ENCODE measurements at regions not wholly inside any gene's neighbourhood (a gene's known extent, or its start where the extent isn't known, plus 50 kb on each side); places are given as distances from the start of the nearest gene placed in this dataset.
"Not testable (repeated sequence)": the region's sequence is repeated elsewhere in the genome, so short reads cannot be mapped to it uniquely, and the experiment has no call there.

DNA sequence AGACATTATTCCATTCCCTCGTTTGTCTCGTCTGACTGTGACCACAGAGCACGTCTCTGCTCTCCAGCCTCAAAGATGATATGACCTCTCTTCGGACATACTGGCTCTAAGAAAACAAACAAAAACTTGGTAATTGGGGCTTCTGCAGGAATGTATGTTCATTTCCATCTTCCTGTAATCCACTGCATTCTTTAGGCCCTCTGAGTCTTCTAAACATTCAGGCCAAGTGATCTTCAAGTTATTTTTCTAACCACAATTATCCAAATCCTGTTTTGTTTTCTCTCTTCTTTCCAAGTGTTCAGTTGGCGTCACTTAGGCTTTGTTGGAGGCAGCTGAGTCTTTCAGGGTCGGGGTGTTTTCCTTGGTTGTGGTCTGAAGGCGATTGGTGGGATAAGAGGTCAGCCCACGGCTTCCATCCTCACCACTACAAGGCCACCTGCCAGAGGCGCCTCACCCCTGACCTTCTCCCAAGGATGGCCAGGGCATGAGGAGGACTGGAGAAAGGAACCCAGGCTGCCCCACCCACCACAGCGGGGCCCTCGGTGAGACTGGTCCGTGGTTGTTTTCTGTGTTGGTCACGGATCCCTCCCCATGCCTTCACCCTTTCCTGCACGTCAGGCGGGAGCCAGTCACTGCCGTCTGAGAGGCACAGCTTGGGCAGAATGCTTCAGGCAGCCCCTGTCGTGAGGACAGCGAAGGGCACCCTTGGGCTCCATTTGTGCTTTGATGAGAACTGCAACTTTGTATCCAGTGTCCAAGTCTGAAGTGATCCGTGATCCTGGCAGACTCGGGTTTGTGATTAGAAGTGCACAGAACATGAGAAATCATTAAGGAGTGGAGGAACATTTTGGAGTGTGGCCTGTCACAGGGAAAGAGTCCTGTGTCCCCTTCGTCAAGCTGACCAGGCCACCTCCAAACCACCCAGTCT lies 88.6 kb upstream of the FHL2 start:
- DNase-seq (ENCODE audit: low read depth), result peak; percentile 77

DNA sequence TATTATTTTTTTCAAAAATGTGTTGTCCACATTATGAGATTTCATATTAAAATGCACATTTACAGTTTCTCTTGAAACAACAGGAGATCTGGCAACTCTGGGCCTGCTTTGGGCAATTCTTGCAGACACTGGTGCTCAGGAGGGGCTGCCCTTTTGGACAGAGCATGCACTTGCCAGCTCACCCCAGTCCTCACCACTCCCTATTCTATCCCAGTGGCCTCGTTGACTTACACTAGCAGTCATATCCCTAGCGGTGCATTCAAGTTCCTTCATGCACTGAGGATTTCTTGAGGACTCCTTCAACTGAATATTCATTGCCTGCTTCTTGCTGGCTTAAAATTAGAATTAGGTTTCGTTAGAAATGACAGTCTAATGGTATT lies 87.9 kb upstream of the FHL2 start:
- no peak overlapping the region for H3K4me3 ChIP-seq (ENCODE audit: low read depth, low read length)
- no peak for DNase-seq (ENCODE audit: low read depth)

More for the DNA sequence above, 88.6 kb upstream of the FHL2 start:
- no peak overlapping the region for H3K4me3 ChIP-seq (ENCODE audit: low read depth, low read length)

DNA sequence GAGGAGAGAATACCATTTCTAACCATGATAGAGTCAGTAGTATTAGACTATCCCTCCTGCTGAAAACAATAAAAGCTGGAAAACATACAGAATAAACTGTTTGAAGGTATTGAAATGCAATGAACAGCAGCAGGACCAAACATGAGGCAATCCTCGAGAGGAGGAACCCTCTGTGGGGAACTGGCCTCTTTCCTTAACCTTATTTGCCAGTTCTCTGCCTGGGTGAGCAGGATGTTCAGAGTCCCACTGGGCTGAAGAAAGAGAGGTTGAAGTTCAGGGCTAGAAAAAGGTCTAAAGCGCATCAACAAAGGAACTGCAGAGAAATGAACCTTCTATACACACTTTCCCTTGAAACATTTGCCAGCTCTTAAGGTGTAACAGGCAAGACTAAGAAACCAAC lies 79.8 kb upstream of the FHL2 start:
- DNase-seq (ENCODE audit: low read depth), result no peak
- no peak overlapping the region for H3K4me3 ChIP-seq (ENCODE audit: low read depth, low read length)

DNA sequence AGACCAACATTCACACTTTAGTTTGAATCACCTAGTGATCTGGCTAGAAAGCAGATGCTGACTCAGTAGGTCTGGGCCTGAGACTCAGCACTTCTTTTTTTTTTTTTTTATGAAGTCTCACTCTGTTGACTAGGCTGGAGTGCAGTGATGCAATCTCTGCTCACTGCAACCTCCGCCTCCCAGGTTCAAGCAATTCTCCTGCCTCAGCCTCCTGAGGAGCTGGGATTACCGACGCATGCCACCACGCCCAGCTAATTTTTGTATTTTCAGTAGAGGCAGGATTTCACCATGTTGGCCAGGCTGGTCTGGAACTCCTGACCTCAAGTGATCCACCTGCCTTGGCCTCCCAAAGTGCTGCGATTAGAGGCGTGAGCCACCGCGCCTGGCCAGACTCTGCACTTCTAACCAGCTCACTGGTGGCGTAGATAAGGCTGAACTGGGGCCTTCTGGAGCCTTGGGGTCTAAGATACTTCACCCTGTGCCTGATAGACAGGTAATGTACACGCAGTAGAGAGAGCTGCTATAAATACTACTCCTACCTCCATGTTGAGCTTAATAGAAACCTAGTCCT lies 78.3 kb upstream of the FHL2 start:
- not testable (repeated sequence) for H3K4me3 ChIP-seq (ENCODE audit: low read depth, low read length); DNase-seq (ENCODE audit: low read depth)

DNA sequence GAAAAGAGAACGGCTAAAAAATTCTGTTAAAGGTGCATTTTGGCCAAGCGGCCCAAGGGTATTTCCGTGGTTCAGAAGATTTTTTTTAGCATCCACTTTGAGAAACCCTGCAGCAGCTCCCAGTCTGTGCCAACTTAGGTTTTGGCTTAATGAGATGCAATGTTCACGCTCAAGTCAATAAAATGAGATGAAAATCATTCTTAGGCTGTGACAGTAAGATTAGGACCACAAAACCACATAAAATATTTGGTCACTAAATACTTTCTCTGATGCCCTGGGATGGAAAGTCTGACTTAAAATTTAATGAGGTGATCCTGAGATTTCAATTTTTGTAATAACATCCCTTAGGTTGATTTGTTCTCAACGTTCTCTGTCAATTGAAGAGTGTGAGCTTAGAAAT lies 74.2 kb upstream of the FHL2 start:
- no peak overlapping the region for H3K4me3 ChIP-seq (ENCODE audit: low read depth, low read length)
- no peak for DNase-seq (ENCODE audit: low read depth)

DNA sequence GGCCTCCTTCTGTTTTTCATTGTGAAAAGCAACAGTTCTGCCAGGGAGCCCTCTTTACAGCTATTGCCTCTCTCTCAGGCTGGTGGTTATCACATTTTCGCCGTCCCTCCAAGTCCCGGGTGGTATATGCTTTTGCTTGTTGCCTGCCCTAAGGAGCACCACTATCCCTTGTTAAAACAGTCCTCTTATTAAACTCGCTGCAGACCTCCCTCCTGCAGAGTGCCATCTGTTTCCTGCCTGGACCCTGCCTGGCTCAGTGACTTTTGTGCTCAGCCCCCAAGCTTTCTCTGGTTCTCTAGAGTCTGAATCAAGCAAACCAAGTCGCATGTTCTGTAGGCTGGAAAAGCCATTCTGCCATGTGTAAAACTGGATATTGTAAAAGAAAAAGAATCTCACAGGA lies 72.1 kb upstream of the FHL2 start:
- H3K4me3 ChIP-seq (ENCODE audit: low read depth, low read length), result no peak overlapping the region
- no peak for DNase-seq (ENCODE audit: low read depth)

DNA sequence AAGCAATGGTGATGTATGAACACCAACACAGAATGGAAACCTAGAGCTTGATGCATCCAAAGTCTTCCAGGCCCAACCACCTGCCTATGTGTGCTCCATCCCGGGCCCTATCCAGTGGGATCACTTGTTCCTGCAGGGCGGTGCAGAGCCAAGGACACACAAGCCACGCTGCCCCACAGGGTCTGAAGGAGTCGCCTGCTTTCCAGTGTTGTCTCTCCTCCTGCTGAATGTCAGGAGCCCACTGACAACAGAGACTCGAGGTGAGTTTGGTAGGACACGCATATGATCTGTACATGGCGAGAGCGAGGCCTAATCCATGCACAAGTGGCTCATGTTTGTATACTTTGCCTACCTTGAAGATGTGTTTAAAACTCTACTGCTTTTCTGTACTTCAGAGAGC lies 70.9 kb upstream of the FHL2 start:
- no peak overlapping the region for H3K4me3 ChIP-seq (ENCODE audit: low read depth, low read length)
- no peak for DNase-seq (ENCODE audit: low read depth)

DNA sequence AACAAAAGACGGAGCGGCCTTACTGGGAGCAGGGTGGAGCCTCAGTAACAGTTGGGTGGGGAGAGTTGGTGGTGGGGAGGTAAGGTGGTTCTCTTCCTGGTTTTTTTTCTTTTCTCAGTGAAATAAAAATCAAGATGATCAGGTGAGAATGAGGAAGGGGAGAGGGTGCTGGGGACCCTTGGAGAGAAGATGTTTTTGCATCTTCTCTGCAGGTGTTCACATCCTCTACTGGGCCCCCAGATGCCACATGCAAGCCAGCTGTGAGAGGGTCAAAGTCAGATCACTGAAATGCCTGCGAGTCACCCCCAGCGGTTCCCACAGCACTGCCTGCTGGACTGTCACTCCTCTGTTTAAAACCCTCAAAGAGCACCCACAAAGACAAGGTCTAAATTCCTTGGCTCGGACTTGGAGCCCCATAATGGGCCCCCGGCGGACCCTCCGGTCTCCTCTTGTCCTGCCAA lies 69.8 kb upstream of the FHL2 start:
- no peak for DNase-seq (ENCODE audit: low read depth)
- H3K4me3 ChIP-seq (ENCODE audit: low read depth, low read length), result no peak overlapping the region

DNA sequence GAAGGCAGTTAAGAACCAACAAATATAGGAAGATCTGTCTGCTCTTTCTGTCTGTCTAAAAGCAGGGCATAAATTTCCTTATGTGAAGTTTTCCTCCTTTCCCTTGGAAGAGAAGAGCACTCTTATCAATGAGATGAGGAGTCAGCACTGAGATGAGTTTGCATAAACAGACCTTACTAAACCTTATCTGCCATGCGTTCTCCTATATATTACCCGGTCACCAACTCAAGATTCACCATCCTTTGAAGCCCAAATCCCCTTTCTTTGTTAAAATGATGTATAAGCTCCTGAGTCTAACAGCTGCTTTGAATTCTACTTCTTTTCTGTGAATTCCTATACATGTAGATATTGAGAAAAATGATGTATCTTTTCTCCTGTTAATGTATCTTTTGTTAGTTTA lies 65.5 kb upstream of the FHL2 start:
- no peak overlapping the region for H3K4me3 ChIP-seq (ENCODE audit: low read depth, low read length)
- no peak for DNase-seq (ENCODE audit: low read depth)

DNA sequence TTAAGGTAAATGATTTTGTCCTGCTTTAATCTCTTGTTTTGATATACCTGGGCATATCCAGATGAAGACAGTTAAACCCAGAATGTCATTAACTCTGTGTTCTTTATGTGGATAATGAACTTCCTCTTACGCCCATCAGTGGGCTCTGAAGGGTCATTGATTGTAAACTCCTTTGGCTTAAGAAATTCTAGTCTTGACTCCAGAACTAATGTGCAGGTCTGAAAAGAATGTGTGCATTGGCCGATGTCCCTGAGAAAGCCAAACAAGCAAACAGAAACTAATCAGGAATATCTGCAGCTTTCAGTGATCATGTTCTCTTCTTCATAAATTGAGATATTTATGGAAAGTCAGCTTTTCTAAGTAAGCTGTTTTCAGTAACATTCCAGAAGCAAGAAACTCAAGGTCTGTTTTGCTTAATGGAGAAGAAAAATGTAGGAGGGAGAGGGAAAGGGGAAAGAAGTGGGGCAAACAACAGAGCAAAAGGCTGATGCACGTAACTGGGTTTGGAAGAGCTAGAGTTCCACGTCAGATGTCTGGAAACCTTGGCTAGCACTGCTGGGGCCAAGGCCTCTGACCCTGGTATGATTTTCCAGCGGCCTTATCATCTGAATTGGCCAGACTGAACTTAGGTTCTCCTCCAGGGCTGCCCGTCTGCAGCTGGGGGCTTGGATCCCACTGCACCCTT lies 61.3 kb upstream of the FHL2 start:
- no peak overlapping the region for H3K4me3 ChIP-seq (ENCODE audit: low read depth, low read length)
- DNase-seq (ENCODE audit: low read depth), result no peak

DNA sequence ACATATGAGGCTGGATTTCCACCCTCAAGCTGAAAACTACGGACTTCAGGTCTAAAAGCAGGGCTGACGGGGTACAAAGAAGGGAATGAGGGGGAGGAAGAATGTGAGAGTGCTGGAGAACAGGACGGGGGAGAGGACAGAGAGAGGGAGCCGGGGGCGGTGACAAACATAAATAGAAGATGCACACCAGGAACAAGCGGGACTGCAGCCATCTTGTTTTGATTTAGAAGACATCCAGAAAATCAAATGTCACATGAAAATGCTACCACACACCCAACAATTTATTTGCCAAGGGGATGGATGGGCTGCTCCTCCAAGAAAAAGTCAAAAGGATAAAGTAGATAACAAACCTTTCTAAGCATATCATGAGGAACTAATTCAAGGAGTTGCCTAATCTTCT lies 59.2 kb upstream of the FHL2 start:
- no peak overlapping the region for H3K4me3 ChIP-seq (ENCODE audit: low read depth, low read length)
- DNase-seq (ENCODE audit: low read depth), result no peak

DNA sequence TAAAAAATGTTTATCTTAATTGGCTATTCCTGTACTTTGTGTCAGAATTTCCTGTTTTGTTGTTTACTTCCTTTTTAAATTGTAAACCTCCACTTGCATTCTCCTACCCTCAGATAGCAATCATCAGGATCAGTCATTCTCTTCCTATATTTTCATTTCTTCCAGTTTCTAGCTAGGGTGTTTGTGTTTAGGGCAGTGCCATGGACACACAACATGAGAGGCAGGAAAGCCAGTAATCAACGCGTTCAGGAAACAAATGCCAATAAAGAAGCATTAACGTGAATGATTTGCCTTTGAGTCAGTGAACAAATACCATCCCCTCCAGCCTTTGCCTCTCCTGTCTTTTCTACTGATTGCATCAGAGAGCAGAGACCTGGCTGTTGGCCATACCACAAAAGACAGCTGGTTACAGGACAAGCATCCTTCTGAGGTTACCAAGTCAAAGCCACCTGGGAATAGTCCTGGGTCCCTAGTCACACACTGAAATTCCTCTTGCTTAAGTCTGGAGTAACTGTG lies 56.7 kb upstream of the FHL2 start:
- H3K4me3 ChIP-seq (ENCODE audit: low read depth, low read length), result no peak overlapping the region
- peak; percentile 99 for DNase-seq (ENCODE audit: low read depth)

DNA sequence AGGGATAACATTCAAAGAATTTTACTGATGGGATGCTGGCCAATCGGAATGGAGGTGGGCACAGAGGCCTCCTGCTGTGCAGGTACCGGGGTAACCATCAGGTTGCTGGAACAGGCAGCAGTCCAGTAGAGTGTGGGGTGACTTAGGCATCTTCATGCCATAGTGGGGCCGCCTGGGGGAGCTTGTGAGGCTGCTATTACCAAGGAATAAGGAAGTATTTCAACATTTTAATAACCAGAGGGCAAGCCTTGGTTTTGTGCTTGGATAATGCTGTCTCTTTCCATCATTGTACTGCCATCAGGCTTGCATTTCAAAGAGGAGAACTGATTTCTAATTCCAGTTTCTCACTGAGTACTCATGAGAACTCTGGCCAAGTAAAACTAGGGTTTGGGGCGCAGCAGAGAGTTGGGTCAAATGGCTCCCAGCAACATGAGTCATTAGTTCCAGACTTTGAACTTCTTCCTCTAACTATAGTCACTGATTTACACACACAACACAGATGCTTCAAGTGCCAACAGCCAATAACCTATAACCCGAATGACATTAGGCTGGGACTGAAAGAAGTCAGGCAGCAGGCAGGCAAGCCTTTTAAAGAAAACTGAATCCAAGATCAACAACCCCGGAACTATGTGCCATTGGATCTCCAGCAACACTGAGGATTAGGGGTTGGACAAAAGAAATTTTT lies 56.1 kb upstream of the FHL2 start:
- no peak overlapping the region for H3K4me3 ChIP-seq (ENCODE audit: low read depth, low read length)
- DNase-seq (ENCODE audit: low read depth), result peak; percentile 91

DNA sequence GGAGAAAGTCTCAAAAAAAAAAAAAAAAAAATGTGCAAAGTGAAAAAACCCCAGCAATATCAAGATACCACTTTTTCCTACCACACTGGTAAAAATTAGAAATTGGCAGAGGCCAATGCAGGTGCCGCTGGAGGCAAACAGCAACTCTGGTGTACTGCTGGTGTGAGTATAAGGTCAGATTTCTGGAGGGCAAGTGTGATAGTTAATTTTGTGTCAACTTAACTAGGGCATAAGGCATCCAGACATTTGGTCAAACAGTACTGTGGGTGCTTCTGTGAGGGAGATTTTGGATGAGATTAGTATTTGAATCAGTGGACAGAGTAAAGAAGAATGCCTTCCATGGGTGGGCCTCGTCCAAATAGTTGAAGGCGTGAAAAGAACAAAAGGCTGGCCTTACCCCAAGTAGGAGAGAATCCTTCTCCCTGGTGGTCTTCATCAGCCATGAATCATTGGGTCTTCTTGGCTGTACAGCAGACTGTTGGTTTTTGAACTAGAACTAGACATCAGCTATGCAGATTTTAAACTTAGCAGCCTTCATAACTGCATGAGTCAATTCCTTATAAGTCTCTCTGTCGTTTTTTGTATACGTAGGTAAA lies 52.8 kb upstream of the FHL2 start:
- DNase-seq (ENCODE audit: low read depth), result no peak

DNA sequence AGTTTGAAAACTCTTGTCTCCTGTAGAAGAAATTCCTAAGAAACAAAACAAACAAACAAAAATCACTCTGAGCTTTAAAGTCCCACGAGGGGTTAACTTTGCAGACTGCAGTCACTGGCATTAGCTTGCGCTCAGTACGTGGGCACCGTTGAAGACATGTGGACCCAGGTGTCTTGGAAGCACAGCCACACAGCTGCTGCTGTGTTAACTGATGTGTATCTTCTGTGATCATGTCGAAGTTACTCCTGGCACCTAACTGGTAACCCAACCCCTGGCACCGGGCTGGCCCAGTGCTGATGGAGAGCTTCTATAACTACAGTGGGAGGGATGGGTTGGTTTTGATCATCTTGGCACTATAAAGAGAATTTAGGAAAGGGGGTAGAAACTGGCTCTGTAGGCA lies 51.6 kb upstream of the FHL2 start:
- no peak for DNase-seq (ENCODE audit: low read depth)
- H3K4me3 ChIP-seq (ENCODE audit: low read depth, low read length), result no peak overlapping the region

More for the DNA sequence above, 52.8 kb upstream of the FHL2 start:
- no peak overlapping the region for H3K4me3 ChIP-seq (ENCODE audit: low read depth, low read length)

DNA sequence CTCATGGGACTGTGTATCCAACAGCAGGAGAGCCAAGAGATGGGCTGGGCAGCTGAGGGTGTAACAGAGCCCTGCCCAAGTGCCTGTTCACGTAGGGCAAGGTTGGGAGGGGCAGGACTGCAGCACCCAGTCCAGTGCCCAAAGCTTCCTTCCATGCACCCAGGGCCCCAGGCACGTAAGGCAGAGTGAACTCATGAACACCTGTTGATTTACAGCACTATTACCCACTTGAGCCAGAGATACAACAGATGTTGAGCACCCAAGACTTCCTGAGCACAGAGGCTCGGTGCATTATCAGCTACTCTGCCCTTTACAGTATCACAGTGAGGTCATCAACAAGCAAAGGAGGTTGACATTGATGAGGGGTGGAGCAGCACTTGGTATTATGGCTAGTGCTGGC lies 50.2 kb upstream of the FHL2 start:
- no peak overlapping the region for H3K4me3 ChIP-seq (ENCODE audit: low read depth, low read length)
- DNase-seq (ENCODE audit: low read depth), result no peak
